Cardiac fibroblast (primary cell): ENCODE measurements at regions not wholly inside any gene's neighbourhood (a gene's known extent, or its start where the extent isn't known, plus 50 kb on each side); places are given as distances from the start of the nearest gene placed in this dataset.
A peak's percentile ranks its signal among the peaks of the same experiment; 100 is the strongest.

Source experiments
- DNase-seq, 2 donors: peaks; one replicate each; pipeline versions ENCODE4 v3.0.0 to v3.0.0-alpha.2; 2010; ENCODE audit warnings: low read depth in 2 of 2
- H3K4me3 ChIP-seq, 2 donors: replicated peaks in 1 of 2; 1 replicate in 1 of 2; 2 replicates in 1 of 2; pipeline ENCODE4 v1.5.1; 2011; ENCODE audit warnings: low read depth in 2 of 2, low read length in 2 of 2, mild to moderate bottlenecking in 2 of 2, moderate library complexity in 1 of 2
- CTCF ChIP-seq: IDR thresholded peaks from one replicate; pipeline ENCODE4 v1.5.1; 2011; ENCODE audit warnings: low read depth, mild to moderate bottlenecking, low read length, inconsistent platforms

GRCh38 chr5:97388794-97389193 is 205.7 kb upstream of the RIOK2 start:
- peak in 1 of 2 donors; percentile 76 for DNase-seq
- no peak for TF ChIP-seq CTCF
- no peak overlapping the region for H3K4me3 ChIP-seq

GRCh38 chr5:97400537-97400936 is 217.5 kb upstream of the RIOK2 start:
- TF ChIP-seq CTCF = no peak
- DNase-seq = no peak
- H3K4me3 ChIP-seq = no peak overlapping the region

GRCh38 chr5:97405941-97406340 is 222.9 kb upstream of the RIOK2 start:
- no peak for TF ChIP-seq CTCF
- no peak overlapping the region for H3K4me3 ChIP-seq
- no peak for DNase-seq

GRCh38 chr5:97406946-97407676 is 224.1 kb upstream of the RIOK2 start:
- H3K4me3 ChIP-seq = no peak overlapping the region
- DNase-seq = no peak
- no peak for TF ChIP-seq CTCF

- no peak for TF ChIP-seq CTCF
- no peak overlapping the region for H3K4me3 ChIP-seq
- DNase-seq = no peak
Measured at GRCh38 chr5:97408331-97408730, 225.3 kb upstream of the RIOK2 start.

GRCh38 chr5:97412959-97413358 is 229.9 kb upstream of the RIOK2 start:
- no peak for TF ChIP-seq CTCF
- no peak for DNase-seq
- no peak overlapping the region for H3K4me3 ChIP-seq

GRCh38 chr5:97417986-97418385 is 234.9 kb upstream of the RIOK2 start:
- no peak overlapping the region for H3K4me3 ChIP-seq
- no peak for TF ChIP-seq CTCF
- DNase-seq = no peak
